Lower leg skin (tissue), 4 donors: ENCODE measurements at regions not wholly inside any gene's neighbourhood (a gene's known extent, or its start where the extent isn't known, plus 50 kb on each side); places are given as distances from the start of the nearest gene placed in this dataset.

Experiments
- DNase-seq, 2 donors: peaks; one replicate each; pipeline ENCODE4 v3.0.0-alpha.2; 2019; ENCODE audit warnings: low spot score in 2 of 2
- H3K4me3 ChIP-seq: fragments of 200-600 bp; sonication (generic); 2 replicates; pipeline ENCODE4 v1.5.1; 2017; ENCODE audit warnings: mild to moderate bottlenecking, low read depth; ENCODE audit not compliant: poor library complexity, severe bottlenecking
- CTCF ChIP-seq, 3 donors: fragments of 450-650 bp; IDR thresholded peaks; one replicate each; pipeline ENCODE4 v1.5.1; 2016; ENCODE audit warnings: antibody characterized with exemption in 3 of 3, mild to moderate bottlenecking in 3 of 3, moderate library complexity in 2 of 3
- POLR2A ChIP-seq, 2 donors: fragments of 450-650 bp; IDR thresholded peaks; one replicate each; pipeline ENCODE4 v1.6.1; 2016 to 2017; ENCODE audit warnings: antibody characterized with exemption in 2 of 2, mild to moderate bottlenecking in 1 of 2, moderate library complexity in 1 of 2
- WGBS, 2 donors: methylation state at CpG; one replicate each; pipeline ENCODE4 v1.1.5; 2018; 5-methylcytosine and 5-hydroxymethylcytosine counted together
- intact Hi-C: fragments of 100-400 bp; cut with DNase I; formaldehyde crosslinking; loops from one replicate; pipeline ENCODE4 v1.15.0; 2023; ENCODE audit warnings: low total_unique reads

GRCh38 chr9:81841333-81841732 is 86.9 kb upstream of the SPATA31D4 start:
- no peak for TF ChIP-seq POLR2A (IDR thresholded peaks at IDR 0.05)
- no peak for TF ChIP-seq CTCF (IDR thresholded peaks at IDR 0.05)
- DNase-seq = no peak
- 79 to 99% methylated on average over 6 of the region's 6 CpGs for WGBS, 2 donors
- no peak overlapping the region for H3K4me3 ChIP-seq
- intact Hi-C loops = no loop called here

GRCh38 chr9:81844131-81844567 is 84.1 kb upstream of the SPATA31D4 start:
- 74 to 96% methylated on average over 2 of the region's 2 CpGs for WGBS, 2 donors
- no peak overlapping the region for H3K4me3 ChIP-seq
- intact Hi-C loops = no loop called here
- DNase-seq = no peak
- TF ChIP-seq POLR2A (IDR thresholded peaks at IDR 0.05) (no peak), CTCF (IDR thresholded peaks at IDR 0.05) (no peak)

- intact Hi-C loops = no loop called here
- WGBS, 2 donors = 48 to 50% methylated on average over 9 of the region's 9 CpGs
- H3K4me3 ChIP-seq = no peak overlapping the region
- TF ChIP-seq POLR2A (IDR thresholded peaks at IDR 0.05) = no peak
- TF ChIP-seq CTCF (IDR thresholded peaks at IDR 0.05) = no peak
- DNase-seq = no peak
Observed at GRCh38 chr9:81847181-81847915, 80.9 kb upstream of the SPATA31D4 start.

GRCh38 chr9:81848472-81848871 is 79.8 kb upstream of the SPATA31D4 start:
- H3K4me3 ChIP-seq = no peak overlapping the region
- TF ChIP-seq POLR2A (IDR thresholded peaks at IDR 0.05) (no peak), CTCF (IDR thresholded peaks at IDR 0.05) (no peak)
- no peak for DNase-seq
- 27 to 31% methylated on average over 2 of the region's 2 CpGs for WGBS, 2 donors
- intact Hi-C loops = no loop called here

GRCh38 chr9:81849631-81850259 is 78.5 kb upstream of the SPATA31D4 start:
- WGBS, 2 donors = 66 to 68% methylated on average over 8 of the region's 8 CpGs
- no peak for DNase-seq
- no peak overlapping the region for H3K4me3 ChIP-seq
- TF ChIP-seq POLR2A (IDR thresholded peaks at IDR 0.05) = no peak
- TF ChIP-seq CTCF (IDR thresholded peaks at IDR 0.05) = no peak
- intact Hi-C loops = no loop called here
